ENCODE measurements at regions not wholly inside any gene's neighbourhood (a gene's known extent, or its start where the extent isn't known, plus 50 kb on each side); places are given as distances from the start of the nearest gene placed in this dataset.

GRCh38 chr5:5939759-5940370 is 438.5 kb downstream of the MED10 start:
- TF ChIP-seq CTCF (IDR thresholded peaks at IDR 0.05; ENCODE audit: poor library complexity, severe bottlenecking) (no peak), EZH2 (IDR thresholded peaks at IDR 0.05; ENCODE audit: borderline replicate concordance, insufficient read depth, low read length, poor library complexity, severe bottlenecking) (no peak), MXI1 (conservative IDR thresholded peaks at IDR 0.05; ENCODE audit: poor library complexity, severe bottlenecking) (no peak)

Measured in neural cell (in vitro differentiated cells).